22Rv1 (cell line): ENCODE measurements at regions not wholly inside any gene's neighbourhood (a gene's known extent, or its start where the extent isn't known, plus 50 kb on each side); places are given as distances from the start of the nearest gene placed in this dataset.

Source experiments
- ZFX ChIP-seq: fragments of 450-650 bp; IDR thresholded peaks from 2 replicates; pipeline ENCODE4 v1.6.1; 2017; ENCODE audit warnings: antibody characterized with exemption, borderline replicate concordance
- TF ChIP-seq, protein P1 (sequence below): fragments of 450-650 bp; IDR thresholded peaks from 2 replicates; pipeline ENCODE4 v1.5.1; 2017; ENCODE audit warnings: mild to moderate bottlenecking

DNA sequence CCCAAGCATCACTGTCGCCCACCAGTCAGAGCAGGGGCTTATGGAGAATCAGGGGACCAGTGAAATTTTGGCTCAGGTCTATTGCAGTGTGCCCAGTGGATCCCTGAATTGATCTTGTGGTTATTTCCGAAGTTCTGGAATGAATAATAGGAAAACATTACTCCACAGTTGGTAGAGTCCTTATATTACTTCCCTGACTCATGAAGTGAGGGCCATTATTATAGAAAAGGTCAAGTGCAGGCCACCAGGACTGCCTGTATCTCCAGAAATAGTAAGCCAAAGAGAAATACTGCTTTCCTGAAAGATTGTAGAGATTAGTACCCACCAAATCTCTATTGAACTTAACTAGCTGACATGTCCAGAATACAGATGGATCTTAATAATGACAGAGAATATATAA, 335.0 kb downstream of the NPR3 start:
- TF ChIP-seq, protein P1, sequence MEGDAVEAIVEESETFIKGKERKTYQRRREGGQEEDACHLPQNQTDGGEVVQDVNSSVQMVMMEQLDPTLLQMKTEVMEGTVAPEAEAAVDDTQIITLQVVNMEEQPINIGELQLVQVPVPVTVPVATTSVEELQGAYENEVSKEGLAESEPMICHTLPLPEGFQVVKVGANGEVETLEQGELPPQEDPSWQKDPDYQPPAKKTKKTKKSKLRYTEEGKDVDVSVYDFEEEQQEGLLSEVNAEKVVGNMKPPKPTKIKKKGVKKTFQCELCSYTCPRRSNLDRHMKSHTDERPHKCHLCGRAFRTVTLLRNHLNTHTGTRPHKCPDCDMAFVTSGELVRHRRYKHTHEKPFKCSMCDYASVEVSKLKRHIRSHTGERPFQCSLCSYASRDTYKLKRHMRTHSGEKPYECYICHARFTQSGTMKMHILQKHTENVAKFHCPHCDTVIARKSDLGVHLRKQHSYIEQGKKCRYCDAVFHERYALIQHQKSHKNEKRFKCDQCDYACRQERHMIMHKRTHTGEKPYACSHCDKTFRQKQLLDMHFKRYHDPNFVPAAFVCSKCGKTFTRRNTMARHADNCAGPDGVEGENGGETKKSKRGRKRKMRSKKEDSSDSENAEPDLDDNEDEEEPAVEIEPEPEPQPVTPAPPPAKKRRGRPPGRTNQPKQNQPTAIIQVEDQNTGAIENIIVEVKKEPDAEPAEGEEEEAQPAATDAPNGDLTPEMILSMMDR = no peak
- TF ChIP-seq ZFX = no peak
